K562 (cell line): ENCODE measurements at regions not wholly inside any gene's neighbourhood (a gene's known extent, or its start where the extent isn't known, plus 50 kb on each side); places are given as distances from the start of the nearest gene placed in this dataset.

Source experiments
- ATAC-seq: fragments of 200-7000 bp; cut with Tn5 transposase; 3 replicates; pipeline ENCODE4 v1.9.1; 2020; ENCODE audit warnings: moderate library complexity
- BruUV-seq: library from RNA; stranded (reverse); fragments of 400-500 nt; replicated peaks from 2 replicates; lab custom pipeline; 2021; lab: Mats Ljungman, UMichigan
- CTCF ChIA-PET: fragments of 300-600 bp; formaldehyde crosslinking; extraction: SDS; loops from one replicate; lab custom pipeline; 2021; ENCODE audit warnings: low intra/inter-chr PET ratio; lab: Yijun Ruan, JAX
- POLR2A ChIA-PET: fragments of 300-600, 350-650 bp; sonication (Branson Sonifier 250); formaldehyde crosslinking; extraction: SDS; loops from one replicate; lab custom pipeline; 2021; ENCODE audit warnings: antibody characterized with exemption, inconsistent platforms; lab: Yijun Ruan, JAX
- DNase-seq, 4 experiments: peaks; one replicate each; pipeline versions ENCODE4 v3.0.0 to v3.0.0-alpha.2; 2011 to 2018; ENCODE audit warnings: low spot score in 3 of 4, mixed read lengths in 3 of 4; ENCODE audit errors: extremely low read depth in 1 of 4
- FAIRE-seq: peaks from 2 replicates; lab custom pipeline; 2011; peaks lifted over from hg19 to GRCh38; lab: Jason Lieb, UNC
- H2AFZ ChIP-seq: 2 replicates; pipeline ENCODE4 v1.6.0; 2011; ENCODE audit warnings: low read depth, low read length, control low read depth, inconsistent platforms
- H3K27ac ChIP-seq: fragments of 200-600 bp; 3 replicates; pipeline ENCODE4 v1.8.0; 2011; ENCODE audit warnings: low read depth, mild to moderate bottlenecking, control low read depth, inconsistent platforms, low read length, moderate library complexity, mixed read lengths; ENCODE audit errors: extremely low read depth
- H3K27me3 ChIP-seq, 2 experiments: fragments of 300-600 bp in 1 of 2; 2 replicates in 1 of 2; 3 replicates in 1 of 2; pipeline versions ENCODE4 v1.6.0 to v1.8.0; 2011; ENCODE audit warnings: inconsistent platforms in 2 of 2, low read length in 2 of 2, mild to moderate bottlenecking in 1 of 2, mixed read lengths in 1 of 2, moderate library complexity in 1 of 2; ENCODE audit not compliant: control insufficient read depth in 2 of 2, insufficient read depth in 2 of 2
- H3K36me3 ChIP-seq: fragments of 300-600 bp; 3 replicates; pipeline ENCODE4 v1.8.0; 2011; ENCODE audit warnings: mild to moderate bottlenecking, low read length, inconsistent platforms; ENCODE audit not compliant: control insufficient read depth, insufficient read depth
- H3K4me1 ChIP-seq, 2 experiments: fragments of 200-600 bp in 1 of 2; replicated peaks in 1 of 2; 2 replicates in 1 of 2; 3 replicates in 1 of 2; pipeline versions ENCODE4 v1.5.1 to v1.8.0; 2011; ENCODE audit warnings: inconsistent platforms in 2 of 2, low read length in 2 of 2, mild to moderate bottlenecking in 1 of 2, mixed read lengths in 1 of 2, moderate library complexity in 1 of 2; ENCODE audit not compliant: control insufficient read depth in 2 of 2, insufficient read depth in 2 of 2
- H3K4me2 ChIP-seq: 2 replicates; pipeline ENCODE4 v1.6.1; 2011; ENCODE audit warnings: low read length, control low read depth, inconsistent platforms, mixed read lengths; ENCODE audit not compliant: insufficient read depth
- H3K4me3 ChIP-seq: fragments of 200-600 bp; sonication (generic), shearing (Covaris generic); 2 replicates; pipeline ENCODE4 v1.5.1; 2016; ENCODE audit warnings: control low read depth, inconsistent platforms
- H3K79me2 ChIP-seq: fragments of 200-600 bp; 3 replicates; pipeline ENCODE4 v1.8.0; 2011; ENCODE audit warnings: low read length, inconsistent platforms; ENCODE audit not compliant: control insufficient read depth, insufficient read depth
- H3K9ac ChIP-seq, 2 experiments: 2 replicates each; pipeline versions ENCODE4 v1.6.0 to v1.6.1; 2011; ENCODE audit warnings: low read depth in 2 of 2, low read length in 2 of 2, control low read depth in 1 of 2, inconsistent platforms in 1 of 2, mild to moderate bottlenecking in 1 of 2, mixed read lengths in 1 of 2; ENCODE audit not compliant: insufficient read depth in 1 of 2
- H3K9me1 ChIP-seq: one replicate; pipeline ENCODE4 v1.6.0; 2011; ENCODE audit warnings: inconsistent platforms, mild to moderate bottlenecking, low read length, moderate library complexity; ENCODE audit not compliant: control insufficient read depth, insufficient read depth
- H3K9me3 ChIP-seq: replicated peaks from 2 replicates; pipeline ENCODE4 v1.5.1; 2011; ENCODE audit warnings: low read depth, low read length, inconsistent platforms; ENCODE audit not compliant: control insufficient read depth, insufficient read depth
- H4K20me1 ChIP-seq: replicated peaks from 2 replicates; pipeline ENCODE4 v1.6.1; 2011; ENCODE audit warnings: low read length, inconsistent platforms, mixed read lengths; ENCODE audit not compliant: control insufficient read depth, insufficient read depth
- DMBX1 ChIP-seq: fragments of 250-450 bp; sonication (Bioruptor Pico); IDR thresholded peaks from 2 replicates; pipeline ENCODE4 v1.8.0; 2022; ENCODE audit warnings: inconsistent platforms, mild to moderate bottlenecking, moderate library complexity, borderline replicate concordance
- ELK1 ChIP-seq: sonication (generic); formaldehyde crosslinking; IDR thresholded peaks from 2 replicates; pipeline ENCODE4 v1.8.1; 2022; ENCODE audit warnings: missing genetic modification reagents
- ELK3 ChIP-seq: fragments of 450-650 bp; formaldehyde crosslinking; IDR thresholded peaks from 2 replicates; pipeline ENCODE4 v1.4.0; 2020; ENCODE audit warnings: mild to moderate bottlenecking
- GATAD2B ChIP-seq: fragments of 450-650 bp; IDR thresholded peaks from 2 replicates; pipeline ENCODE4 v1.6.1; 2017; ENCODE audit warnings: mild to moderate bottlenecking, borderline replicate concordance
- HDAC8 ChIP-seq: fragments of 450-650 bp; IDR thresholded peaks from 2 replicates; pipeline ENCODE4 v1.6.1; 2016; ENCODE audit warnings: mild to moderate bottlenecking, missing genetic modification characterization, moderate library complexity, missing compliant biosample characterization
- NCOR1 ChIP-seq: fragments of 450-650 bp; IDR thresholded peaks from 2 replicates; pipeline ENCODE4 v1.6.1; 2016; ENCODE audit warnings: mild to moderate bottlenecking, moderate library complexity
- NR0B1 ChIP-seq: fragments of 450-650 bp; IDR thresholded peaks from one replicate; pipeline ENCODE4 v1.6.1; 2018; ENCODE audit warnings: mild to moderate bottlenecking, moderate library complexity; ENCODE audit not compliant: partially characterized antibody
- PHF21A ChIP-seq: fragments of 450-650 bp; IDR thresholded peaks from 2 replicates; pipeline ENCODE4 v1.6.1; 2017; ENCODE audit warnings: low read depth, borderline replicate concordance
- PURB ChIP-seq: sonication (generic); formaldehyde crosslinking; IDR thresholded peaks from 2 replicates; pipeline ENCODE4 v1.9.0; 2021; ENCODE audit warnings: low read depth, mild to moderate bottlenecking, missing genetic modification reagents
- RBBP5 ChIP-seq: fragments of 200-600 bp; sonication (generic); IDR thresholded peaks from 2 replicates; pipeline ENCODE4 v1.6.1; 2012; ENCODE audit warnings: borderline replicate concordance, mild to moderate bottlenecking, low read length, control low read depth, inconsistent platforms; ENCODE audit not compliant: insufficient read depth, poor library complexity, severe bottlenecking
- RNF2 ChIP-seq: sonication (generic); IDR thresholded peaks from 2 replicates; pipeline ENCODE4 v1.6.1; 2016
- RNF219 ChIP-seq: fragments of 250-450 bp; sonication (Bioruptor Pico); IDR thresholded peaks from 2 replicates; pipeline ENCODE4 v1.5.0; 2022; ENCODE audit warnings: mild to moderate bottlenecking
- SMARCA5 ChIP-seq: fragments of 450-650 bp; IDR thresholded peaks from 2 replicates; pipeline ENCODE4 v1.6.1; 2016
- TEAD4 ChIP-seq, 2 experiments: sonication (generic) in 1 of 2; formaldehyde crosslinking in 1 of 2; IDR thresholded peaks; 2 replicates each; pipeline versions ENCODE4 v1.6.1 to v1.8.0; 2012 to 2022; ENCODE audit warnings: borderline replicate concordance in 1 of 2, inconsistent platforms in 1 of 2, low read length in 1 of 2, mild to moderate bottlenecking in 1 of 2, missing genetic modification reagents in 1 of 2
- THRAP3 ChIP-seq: fragments of 450-650 bp; IDR thresholded peaks from 2 replicates; pipeline ENCODE4 v1.6.1; 2016; ENCODE audit warnings: mild to moderate bottlenecking, inconsistent platforms, borderline replicate concordance
- ZNF184 ChIP-seq: sonication (generic); formaldehyde crosslinking; IDR thresholded peaks from 2 replicates; pipeline ENCODE4 v1.5.0; 2020; ENCODE audit warnings: missing genetic modification reagents
- ZNF197 ChIP-seq: fragments of 200-800 bp; sonication (Bioruptor generic); IDR thresholded peaks from 2 replicates; pipeline ENCODE4 v1.6.1; 2016; ENCODE audit warnings: low read depth, missing genetic modification characterization, missing compliant biosample characterization
- ZNF212 ChIP-seq: fragments of 450-650 bp; formaldehyde crosslinking; IDR thresholded peaks from 2 replicates; pipeline ENCODE4 v1.4.0; 2020; ENCODE audit warnings: mild to moderate bottlenecking
- ZNF23 ChIP-seq: fragments of 250-450 bp; sonication (Bioruptor Pico); IDR thresholded peaks from 2 replicates; pipeline ENCODE4 v1.4.0; 2020; ENCODE audit warnings: mild to moderate bottlenecking
- WGBS: fragments of 100-300 bp; shearing (Covaris generic); methylation state at CpG from one replicate; pipeline ENCODE4 v1.1.6; 2016; ENCODE audit warnings: low coverage, mixed read lengths; ENCODE audit not compliant: insufficient coverage; ENCODE audit errors: missing lambda C conversion rate; 5-methylcytosine and 5-hydroxymethylcytosine counted together
- in situ Hi-C: fragments of 300-500 bp; cut with MboI; formaldehyde crosslinking; loops from 4 replicates; pipeline ENCODE4 v1.15.0; 2018; ENCODE audit warnings: inconsistent platforms, mixed read lengths
- intact Hi-C: fragments of 100-400 bp; cut with micrococcal nuclease; formaldehyde crosslinking; loops from 2 replicates; pipeline ENCODE4 v1.14.2; 2022

GRCh38 chr18:10169814-10170213, 256.0 kb downstream of the VAPA start:
- Histone ChIP-seq H3K4me2 (no peak overlapping the region), H2AFZ (no peak overlapping the region), H3K4me1 (no peaks in the 10 kb centered on the region), H4K20me1 (no peaks in the 10 kb centered on the region), H3K27me3 (peaks cover 19 to 35% of the 10 kb centered on the region in 2 experiments), H3K4me3 (no peak overlapping the region), H3K9me1 (no peaks in the 10 kb centered on the region)
- FAIRE-seq: peak; percentile 29
- ATAC-seq: no peak
- CTCF ChIA-PET: no interaction called here
- DNase-seq: no peak
- 0% methylated on average over 2 of the region's 2 CpGs for WGBS
- BruUV-seq: no TSS peak
- TF ChIP-seq PURB: no peak
- TF ChIP-seq PHF21A: no peak
- no peak for TF ChIP-seq ZNF23
- no peak for TF ChIP-seq THRAP3
- TF ChIP-seq NCOR1: no peak
- TF ChIP-seq RNF2: no peak
- TF ChIP-seq SMARCA5: no peak
- TF ChIP-seq HDAC8 (tag): no peak
- TF ChIP-seq NR0B1: no peak
- TF ChIP-seq ZNF197 (CRISPR knock-in tag): no peak
- TF ChIP-seq ZNF184 (CRISPR knock-in tag): no peak
- no peak for TF ChIP-seq TEAD4 (IDR thresholded peaks at IDR 0.05; ENCODE audit: low read length)
- no peak for TF ChIP-seq TEAD4 (CRISPR knock-in tag; IDR thresholded peaks at IDR 0.05; ENCODE audit: borderline replicate concordance)
- TF ChIP-seq GATAD2B: no peak
- no peak for TF ChIP-seq RNF219 (CRISPR knock-in tag)
- TF ChIP-seq ELK1 (CRISPR knock-in tag): no peak
- TF ChIP-seq ELK3: no peak
- no peak for TF ChIP-seq RBBP5
- no peak for TF ChIP-seq DMBX1 (CRISPR knock-in tag)
- TF ChIP-seq ZNF212 (CRISPR knock-in tag): no peak
- TF ChIP-seq, all 486 proteins: peak for 0
- POLR2A ChIA-PET: interaction anchor here (0.7 to 2.4 kb wide), 2 partner anchors 9 to 164 kb away, joined by 3 to 13 read pairs; no protein-coding TSS in a partner anchor
- in situ Hi-C loops (no loop called here), intact Hi-C loops (loop anchor here (10.0 kb wide), 1 partner anchor 195 kb away; no protein-coding TSS in a partner anchor)
- Histone ChIP-seq H3K9me3 (no peaks in the 10 kb centered on the region), H3K36me3 (no peaks in the 10 kb centered on the region), H3K9ac (no peak overlapping the region), H3K27ac (no peak overlapping the region), H3K79me2 (no peaks in the 10 kb centered on the region)
